Stimulated activated CD8-positive, alpha-beta memory T cell treated with anti-CD3 and anti-CD28 coated beads, Interleukin-4, amount 100 ng/mL, for 48 hours (primary cell): ENCODE measurements at regions not wholly inside any gene's neighbourhood (a gene's known extent, or its start where the extent isn't known, plus 50 kb on each side); places are given as distances from the start of the nearest gene placed in this dataset.
"Not testable (repeated sequence)": the region's sequence is repeated elsewhere in the genome, so short reads cannot be mapped to it uniquely, and the experiment has no call there.

ENCODE experiments used
- DNase-seq: peaks from one replicate; pipeline ENCODE4 v3.0.0-alpha.2; 2020

DNA sequence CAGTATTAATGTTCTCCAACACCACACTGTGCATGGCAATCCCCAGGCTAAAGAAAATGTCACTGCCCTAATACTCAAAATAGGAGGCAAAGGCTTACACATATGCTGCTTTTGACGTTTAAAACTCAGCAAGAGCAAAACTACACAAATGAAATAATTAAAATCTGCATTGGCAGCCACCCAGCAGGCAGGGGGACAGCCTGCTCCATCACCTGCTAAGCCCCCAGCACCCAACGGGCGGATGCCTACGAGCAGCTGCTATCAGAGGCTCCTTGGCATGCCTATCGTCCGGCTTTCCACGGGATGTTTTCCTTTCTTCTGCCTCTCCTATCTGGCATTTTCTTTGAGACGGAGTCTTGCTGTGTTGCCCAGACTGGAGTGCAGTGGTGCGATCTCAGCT lies 337.5 kb downstream of the SOX9 start:
- DNase-seq: no peak

DNA sequence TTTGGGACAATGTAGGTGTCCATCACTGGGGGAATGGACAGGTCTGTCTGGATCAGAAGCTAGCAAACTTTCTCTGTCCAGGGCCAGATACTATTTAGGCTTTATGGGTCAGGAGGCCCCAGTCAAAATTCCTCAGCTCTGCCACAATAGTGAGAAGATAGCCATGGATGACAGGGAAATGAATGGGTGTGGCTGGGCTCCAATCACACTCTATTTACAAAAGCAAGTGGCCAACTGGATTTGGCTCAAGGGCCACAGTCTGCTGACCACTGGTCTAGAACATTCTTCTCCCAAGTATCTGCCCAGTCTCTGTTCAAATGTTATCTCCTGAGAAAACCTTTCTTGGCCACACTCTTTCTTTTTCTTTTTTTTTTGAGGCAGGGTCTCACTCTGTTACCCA lies 339.9 kb downstream of the SOX9 start:
- DNase-seq: no peak

DNA sequence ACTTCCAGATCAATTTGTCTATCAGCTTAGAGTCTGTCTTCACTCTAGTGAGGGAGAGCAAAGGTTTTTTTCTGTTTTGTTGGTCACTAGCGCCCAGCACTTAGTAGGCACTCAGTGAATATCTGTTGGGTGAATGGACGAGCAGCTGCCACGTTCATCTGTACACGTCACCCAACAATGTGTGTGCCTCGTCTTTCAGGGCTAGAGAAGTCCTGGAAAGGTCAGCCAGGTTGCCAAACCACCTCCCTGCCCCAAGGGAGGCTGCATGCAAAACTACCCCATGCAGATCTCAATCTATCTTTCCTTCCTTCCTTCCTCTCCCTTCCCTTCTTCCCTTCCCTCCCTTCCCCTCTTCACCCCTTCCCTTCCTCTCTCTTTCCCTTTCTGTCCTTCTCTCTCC lies 340.9 kb downstream of the SOX9 start:
- DNase-seq: no peak

DNA sequence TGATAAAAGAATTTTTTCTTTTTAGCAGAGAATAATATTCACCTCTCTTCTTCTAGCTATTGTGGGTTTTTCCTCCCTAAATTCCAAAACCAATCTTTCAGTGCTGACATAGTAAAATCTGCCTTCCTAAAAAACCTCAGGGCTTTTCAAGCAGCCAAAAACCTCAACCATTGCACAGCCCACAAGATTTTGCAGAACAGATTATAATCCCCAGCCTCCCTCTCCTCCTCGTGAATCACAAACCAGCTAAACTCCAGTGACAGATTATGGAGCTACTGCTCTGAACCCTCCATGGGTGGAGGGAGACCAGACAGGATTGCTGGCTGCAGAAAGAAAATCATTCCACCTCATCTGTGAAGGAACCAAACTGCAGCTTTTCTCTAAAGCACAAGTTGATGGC lies 341.6 kb downstream of the SOX9 start:
- DNase-seq: no peak

DNA sequence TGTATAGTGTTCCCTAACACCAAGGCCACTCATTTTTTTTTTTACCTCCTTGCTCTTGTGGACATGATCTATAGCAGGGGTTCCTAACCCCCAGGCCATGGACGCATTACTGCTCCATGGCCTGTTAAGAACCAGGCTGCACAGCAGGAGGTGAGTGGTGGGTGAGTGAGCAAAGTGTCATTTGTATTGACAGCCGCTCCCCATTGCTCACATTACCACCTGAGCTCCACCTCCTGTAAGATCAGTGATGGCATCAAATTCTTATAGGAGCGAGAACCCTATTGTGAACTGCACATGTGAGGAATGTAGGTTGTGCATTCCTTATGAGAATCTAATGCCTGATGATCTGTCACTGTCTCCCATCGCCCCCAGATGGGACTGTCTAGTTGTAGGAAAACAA lies 342.0 kb downstream of the SOX9 start:
- no peak for DNase-seq

DNA sequence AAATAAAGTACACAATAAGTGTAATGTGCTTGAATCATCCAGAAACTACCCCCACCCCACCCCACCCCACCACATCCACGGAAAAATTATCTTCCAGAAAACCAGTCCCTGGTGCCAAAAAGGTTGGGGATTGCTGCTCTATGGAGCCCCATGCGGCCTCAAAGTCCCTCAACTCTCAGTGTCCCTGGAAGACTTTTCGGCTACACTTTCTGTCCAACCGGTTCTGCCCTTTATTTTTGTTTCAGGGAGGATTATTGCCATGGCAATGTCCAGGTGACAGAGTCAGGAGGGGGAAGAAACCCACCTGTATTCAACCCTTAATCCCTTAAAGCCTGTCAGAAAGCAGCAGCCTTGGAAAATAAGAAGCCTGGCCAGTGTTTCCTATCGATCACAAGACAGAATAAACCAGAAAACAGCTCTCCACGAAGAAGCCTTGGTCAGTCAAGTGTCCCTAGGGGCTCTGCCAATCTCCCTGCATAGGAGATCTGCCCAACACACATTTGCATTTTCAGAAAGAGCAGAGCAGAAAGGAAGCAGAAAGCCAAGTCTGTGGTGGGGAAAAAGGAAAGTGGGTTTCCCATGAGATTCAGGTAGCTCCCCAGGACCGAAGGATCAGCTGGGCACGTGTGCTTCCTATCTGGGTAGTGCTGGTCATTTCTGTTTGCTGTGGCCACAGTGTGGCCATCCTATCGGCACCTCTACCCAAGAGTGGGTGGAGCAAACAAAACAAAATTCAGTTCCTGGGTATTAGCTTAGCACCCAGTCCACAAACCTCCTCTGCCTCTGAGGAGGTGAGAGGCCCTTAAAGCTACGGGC lies 342.7 kb downstream of the SOX9 start:
- DNase-seq: no peak

DNA sequence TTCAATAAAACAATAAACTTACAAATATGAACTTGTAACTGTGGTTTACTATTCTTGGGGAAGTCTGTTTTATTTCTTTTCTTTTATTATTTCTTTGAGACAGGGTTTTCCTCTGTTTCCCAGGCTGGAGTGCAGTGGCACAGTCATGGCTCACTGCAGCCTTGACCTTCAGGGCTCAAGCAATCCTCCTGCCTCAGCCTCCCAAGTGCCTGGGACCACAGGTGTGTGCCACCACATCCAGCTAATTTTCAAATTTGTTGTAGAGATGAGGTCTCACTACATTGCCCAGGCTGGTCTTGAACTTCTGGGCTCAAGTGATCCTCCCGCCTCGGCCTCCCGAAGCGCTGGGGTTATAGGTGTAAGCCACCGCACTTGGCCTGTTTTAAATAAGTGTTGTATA lies 343.4 kb downstream of the SOX9 start:
- DNase-seq: not testable (repeated sequence)

DNA sequence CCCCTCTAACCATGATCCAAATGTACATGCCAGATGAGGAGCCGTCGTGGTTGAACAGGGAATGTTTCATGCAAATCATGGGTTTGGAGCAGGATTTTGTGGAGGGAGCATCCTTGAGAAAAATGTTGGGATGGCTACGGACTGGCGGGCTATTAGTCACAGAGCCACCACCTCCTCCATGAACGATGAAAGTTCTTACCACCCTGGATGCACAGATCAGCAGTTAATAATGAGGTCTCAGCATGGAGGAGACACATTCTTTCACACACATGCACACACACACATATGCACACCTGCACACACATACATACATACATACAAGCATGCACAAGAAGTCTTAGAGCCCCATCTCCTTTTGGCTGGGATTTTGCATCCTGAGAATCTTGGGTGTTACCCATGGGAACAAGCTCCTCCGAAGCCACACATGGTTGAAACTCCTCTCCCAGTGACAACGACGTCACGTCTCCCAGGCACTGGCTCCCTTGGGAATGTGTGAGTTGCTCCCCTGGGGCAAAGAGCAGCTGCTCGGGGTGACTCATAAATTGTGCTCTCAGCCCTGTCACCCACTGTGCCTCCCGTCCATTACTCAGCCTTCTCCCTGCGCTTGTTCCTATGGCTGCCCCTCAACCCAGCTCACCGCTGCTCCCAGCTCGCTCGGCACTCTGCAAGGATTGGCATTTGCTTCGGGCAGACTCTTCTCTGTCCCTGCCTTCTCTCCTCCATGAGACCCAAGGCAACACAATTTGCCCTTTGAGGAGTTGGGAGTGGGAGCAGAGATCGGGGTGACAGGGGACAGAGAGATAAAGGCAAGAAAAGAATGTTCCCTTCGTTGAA lies 344.6 kb downstream of the SOX9 start:
- DNase-seq: no peak

DNA sequence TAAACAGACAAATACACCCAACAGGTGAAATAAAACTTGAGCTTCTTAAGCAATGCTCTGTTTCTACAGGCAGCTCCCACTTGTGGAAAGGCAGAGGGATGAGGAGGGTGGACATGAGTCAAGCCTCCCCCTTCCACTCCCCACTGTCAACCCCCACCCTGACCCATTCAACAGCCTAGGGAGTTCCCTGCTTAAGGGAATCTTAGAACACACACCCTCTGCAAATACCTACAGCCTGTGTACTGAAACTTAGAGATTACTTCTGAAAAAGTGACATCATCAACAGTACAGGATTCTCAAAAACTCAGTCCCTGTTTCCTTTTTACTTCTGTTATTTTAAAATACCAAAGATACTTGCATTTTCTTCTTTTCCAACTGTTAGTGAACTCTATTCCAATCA lies 345.4 kb downstream of the SOX9 start:
- no peak for DNase-seq

DNA sequence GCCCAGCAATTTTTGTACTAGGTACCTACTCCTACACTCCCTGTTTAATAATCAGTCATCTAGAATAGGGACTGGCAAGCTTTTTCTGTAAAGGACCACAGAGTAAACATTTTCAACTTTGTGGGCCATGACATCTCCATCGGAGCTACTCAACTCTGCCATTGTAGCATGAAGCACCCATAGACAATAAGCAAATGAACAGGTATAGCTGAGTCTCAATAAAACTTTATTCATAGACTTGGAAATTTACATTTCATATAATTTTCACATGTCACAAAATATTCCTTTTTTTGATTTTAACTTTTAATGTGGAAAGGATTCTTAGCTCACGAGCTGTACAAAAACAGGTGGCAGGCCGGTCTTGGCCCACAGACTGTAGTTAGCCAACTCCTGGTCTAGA lies 345.8 kb downstream of the SOX9 start:
- no peak for DNase-seq

DNA sequence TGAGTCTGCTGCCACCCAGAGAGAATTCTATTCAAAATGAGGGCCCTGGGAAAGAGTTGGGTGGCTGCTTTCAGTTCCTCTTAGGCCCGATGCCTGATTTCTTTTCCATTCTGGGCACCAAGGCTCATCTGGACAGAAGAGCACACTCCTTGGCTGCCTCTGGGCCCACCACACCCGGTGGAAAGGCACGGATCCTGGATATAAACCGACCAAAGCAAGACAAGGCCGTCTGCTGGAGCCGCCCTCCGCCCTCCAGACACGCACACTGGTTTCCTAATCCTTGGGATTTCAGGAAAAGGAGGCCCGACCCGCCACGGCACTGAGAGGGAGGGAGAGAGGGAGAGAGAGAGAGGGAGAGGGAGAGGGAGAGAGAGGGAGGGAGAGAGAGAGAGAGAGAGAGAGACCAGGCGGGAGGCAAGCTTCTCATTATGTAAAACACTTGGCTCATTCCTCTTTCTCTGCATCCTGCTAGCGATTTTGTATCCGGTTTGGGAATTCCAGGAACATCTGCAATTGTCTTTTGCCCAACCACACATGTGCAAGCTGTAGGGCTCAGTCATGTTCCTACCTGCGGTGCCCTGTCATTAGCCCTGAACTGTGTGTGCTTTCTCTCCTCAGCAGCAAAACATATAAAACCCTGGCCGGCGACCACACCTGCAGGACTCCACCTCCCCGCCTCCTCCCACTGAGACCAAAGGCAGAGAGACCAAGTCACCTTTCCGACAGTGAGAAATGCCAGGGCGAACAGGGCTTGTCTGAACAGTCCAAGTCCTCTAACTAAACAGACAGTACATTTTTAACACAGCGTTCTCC lies 347.2 kb downstream of the SOX9 start:
- no peak for DNase-seq

DNA sequence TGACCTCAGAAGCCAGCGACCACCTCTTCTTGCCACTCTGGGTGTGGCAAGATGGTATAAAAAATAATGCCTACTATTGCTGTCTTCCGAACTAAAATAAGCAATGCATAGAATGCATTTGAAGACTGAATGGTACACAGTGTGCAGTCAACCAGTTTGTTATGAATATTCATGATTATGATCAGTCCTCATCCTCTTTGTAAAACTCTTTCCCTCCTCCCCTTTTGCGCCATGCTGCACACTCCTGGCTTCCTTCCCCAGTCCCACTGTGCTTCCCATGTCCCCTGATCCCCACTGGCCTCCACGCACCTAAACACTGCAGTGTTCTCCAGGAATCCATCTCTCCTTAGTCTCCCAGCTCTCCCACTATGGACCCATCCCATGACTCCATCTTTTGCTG lies 348.0 kb downstream of the SOX9 start:
- DNase-seq: no peak

DNA sequence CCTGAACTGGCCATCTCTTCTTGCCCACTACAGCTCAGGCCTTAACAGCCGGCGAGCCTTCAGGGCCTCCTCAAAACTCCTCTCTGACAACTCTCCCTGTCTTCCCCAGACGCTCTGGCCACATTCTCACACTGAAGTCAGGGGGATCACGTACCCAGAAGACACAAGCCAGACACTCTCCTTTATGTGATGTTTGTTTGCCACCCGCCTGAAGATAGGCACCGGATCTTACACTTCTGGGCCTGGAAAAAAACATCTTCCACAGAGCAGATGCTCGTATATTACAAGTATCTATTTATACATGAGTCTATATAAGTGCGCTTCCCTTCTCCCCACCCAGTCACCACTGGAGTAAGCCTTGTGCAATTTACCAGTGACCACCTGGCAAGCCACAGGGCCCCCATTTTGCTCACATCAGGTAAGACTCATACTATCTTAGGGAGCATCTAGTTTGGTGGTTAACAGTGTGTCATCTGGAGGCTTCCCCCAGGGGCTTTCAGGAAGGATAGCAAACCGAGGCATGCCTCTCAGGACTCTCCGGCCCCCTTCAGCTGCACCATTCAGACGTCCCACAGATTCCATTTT lies 349.4 kb downstream of the SOX9 start:
- DNase-seq: no peak

DNA sequence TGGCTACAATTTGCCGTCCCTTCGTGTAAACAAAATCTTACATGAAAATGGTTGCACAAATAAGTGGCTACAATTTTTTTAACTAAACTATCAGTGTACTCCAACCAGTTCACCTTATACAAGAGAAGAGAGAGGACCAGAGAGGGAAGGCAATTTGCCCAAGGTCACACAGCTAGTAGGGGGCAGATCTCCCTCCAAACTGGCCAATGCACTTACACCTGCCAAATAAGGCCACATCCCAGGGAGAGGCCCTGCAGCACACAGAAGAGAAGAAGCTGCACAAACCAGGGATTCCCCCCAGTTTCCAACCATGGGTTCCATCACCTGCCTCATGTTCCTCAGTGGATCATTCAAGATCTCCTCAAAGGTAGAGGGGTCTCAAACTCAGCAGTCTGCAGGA lies 349.9 kb downstream of the SOX9 start:
- DNase-seq: no peak

DNA sequence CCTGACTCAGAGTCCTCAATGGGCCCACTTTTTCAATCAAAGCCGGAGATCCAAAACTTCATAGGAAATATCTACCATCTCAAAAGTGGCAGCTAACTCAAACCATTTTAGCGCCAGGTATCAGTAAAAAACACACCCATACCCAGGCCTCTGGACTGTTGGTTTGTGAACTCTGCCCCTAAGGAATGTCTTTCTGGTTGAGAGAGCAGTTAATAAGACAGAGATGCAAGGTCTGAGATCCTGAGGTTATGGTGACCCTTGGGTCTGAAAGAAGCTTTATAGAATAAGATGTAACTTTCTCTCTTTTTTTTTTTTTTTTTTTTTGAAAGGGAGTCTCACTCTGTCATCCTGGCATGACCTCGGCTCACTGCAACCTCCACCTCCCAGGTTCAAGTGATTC lies 350.5 kb downstream of the SOX9 start:
- no peak for DNase-seq

DNA sequence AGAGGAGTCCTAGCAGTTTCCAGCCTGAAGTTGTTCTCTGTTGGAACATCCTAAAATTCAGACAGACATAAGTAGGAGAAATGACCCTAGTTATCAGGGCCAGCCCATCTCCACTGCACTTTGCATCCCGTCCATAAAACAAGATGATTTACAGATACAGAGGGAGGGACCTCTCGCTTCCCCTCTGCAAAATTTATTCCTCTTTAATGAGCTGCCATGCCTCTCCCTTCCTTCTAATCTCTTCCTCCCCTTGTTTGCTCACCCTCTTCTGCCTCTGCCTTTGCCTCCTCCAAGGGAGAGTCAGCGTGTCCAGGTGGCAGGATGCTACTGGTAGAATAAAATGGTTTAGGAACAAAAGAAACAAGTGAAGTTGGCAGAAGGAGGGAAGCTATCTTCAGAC lies 351.3 kb downstream of the SOX9 start:
- no peak for DNase-seq

DNA sequence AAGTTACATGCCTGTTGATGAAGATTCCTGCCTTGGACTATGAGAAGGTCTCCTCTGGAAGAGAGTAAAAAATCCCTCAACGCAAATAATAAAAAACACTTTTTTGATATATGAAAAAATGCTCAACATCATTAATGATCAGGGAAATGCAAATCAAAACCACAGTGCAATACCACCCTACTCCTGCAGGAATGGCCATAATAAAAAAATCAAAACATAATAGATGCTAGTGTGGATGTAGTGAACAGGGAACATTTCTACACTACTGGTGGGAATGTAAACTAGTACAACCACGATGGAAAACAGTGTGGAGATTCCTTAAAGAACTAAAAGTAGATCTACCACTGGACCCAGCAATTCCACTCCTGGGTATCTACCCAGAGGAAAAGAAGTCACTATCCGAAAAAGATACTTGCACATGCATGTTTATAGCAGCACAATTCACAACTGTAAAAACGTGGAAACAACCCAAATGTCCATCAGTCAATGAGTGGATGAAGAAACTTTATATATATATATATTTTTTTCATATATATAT lies 352.1 kb downstream of the SOX9 start:
- DNase-seq: not testable (repeated sequence)

DNA sequence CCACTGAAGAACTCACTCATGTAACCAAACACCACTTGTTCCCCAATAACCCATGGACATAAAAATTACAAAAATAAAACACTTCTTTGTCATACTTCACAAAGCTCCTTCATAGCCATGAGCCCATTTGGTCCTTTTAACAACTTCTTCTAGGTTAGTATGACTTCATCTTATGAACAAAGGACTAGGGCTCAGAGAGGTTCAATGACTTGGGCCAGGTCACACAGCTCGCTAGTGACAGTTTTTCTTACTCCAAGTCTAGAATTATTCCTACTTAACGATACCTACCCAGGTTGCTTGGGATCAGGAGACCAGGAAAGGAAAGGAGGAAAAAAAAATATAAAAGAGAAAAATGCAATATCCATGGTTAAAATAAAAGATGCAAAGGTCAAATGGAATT lies 353.4 kb downstream of the SOX9 start:
- DNase-seq: no peak

DNA sequence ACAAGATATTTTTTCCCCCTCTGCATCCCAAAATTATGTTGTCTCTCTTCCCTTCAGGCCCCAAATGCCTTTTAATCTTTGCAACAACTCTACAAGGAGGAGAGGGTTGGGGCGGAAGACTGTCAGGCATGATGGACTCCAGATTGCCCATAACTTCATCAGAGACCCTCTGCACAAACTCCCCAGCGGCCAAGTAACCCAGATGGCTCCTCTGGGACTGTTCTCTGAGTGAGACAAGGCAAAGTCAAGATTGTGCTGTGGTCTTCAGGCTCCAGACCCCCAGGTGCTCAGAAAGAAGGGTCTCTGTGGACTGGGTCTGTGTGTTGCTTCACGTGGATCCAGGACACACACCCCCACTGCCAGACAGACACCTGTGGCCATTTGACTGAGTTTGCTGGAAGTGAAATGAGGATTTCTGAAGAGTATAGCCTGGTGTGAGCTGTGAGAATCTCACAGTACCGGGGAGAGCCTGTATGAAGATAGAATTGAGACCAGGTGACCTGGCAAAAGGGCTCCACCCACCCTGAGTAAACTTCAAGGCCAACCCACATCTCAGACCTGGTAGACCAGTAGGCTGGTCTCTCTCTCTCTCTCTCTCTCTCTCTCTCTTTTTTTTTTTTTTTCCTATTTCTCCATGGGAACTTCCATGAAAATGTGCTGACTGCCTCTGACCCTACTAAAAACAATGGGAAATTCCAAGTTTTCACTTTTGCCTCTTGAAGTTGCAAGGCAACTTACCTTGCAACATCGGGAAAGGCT lies 354.1 kb downstream of the SOX9 start:
- no peak for DNase-seq

DNA sequence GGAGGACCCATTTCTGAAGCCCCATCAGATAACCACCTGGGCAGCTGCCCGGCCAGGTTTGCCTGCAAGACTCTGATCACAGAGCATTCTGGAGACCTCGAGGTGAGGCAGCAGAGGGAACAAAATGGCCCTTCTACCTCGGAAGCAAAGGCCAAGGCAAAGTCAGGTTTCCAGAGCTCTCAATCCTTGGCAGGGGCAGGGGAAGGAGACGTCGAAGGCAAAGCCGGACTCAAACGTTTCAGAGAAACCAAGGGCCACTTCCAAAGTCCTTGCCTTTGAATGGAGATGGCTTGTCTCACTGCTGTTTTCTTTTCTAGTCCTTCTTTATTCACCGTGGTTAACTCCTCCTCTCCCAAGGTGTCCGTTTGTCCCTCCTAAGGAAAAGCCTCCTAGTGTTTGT lies 355.3 kb downstream of the SOX9 start:
- DNase-seq: no peak

DNA sequence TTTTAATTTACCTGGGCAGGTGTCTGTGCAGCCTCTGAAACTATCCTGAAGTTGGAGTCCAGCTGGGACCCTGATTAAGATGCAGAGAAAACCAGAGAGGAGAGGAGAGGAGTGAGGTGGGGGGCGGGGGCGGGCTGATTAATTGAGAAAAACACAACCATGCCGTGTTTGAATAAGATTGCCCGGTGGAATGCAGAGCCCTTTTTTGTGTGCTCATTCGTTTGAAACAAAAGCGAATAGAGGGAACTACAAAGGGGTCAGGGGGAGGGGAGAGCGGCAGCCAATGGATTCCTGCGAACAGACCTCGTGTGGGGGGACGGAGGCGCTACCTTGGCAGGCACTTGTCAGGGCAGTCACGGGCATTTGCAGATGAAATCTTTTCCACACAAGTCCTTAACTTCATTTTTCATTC lies 355.8 kb downstream of the SOX9 start:
- no peak for DNase-seq

DNA sequence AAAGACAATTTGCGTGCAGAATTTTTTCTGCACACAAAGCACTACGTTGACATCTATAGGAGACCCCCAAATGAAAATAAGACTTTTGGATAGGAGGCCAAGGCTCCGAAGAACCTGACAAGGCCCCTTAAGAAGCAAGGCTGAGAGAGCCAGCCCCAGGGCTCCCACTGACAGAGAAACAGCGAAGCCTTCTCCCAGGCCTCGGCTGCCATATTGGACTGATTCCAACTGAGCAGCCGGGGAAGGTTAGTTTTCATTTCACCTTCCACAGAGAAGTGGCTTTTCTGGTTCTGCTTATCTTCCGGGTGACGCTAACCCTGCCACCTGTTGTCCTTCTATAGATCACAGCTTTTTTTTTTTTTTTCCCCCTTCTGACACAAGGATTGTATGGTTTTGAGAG lies 356.7 kb downstream of the SOX9 start:
- DNase-seq: no peak
